SU-DHL-6 (cell line): ENCODE measurements at regions not wholly inside any gene's neighbourhood (a gene's known extent, or its start where the extent isn't known, plus 50 kb on each side); places are given as distances from the start of the nearest gene placed in this dataset.
"Not testable (repeated sequence)": the region's sequence is repeated elsewhere in the genome, so short reads cannot be mapped to it uniquely, and the experiment has no call there.

Experiments
- H2AFZ ChIP-seq: fragments of 200-600 bp; sonication (generic); 2 replicates; pipeline ENCODE4 v1.6.1; 2014; ENCODE audit warnings: low read depth, mild to moderate bottlenecking, moderate library complexity, mixed read lengths, antibody characterized with exemption, low read length; ENCODE audit not compliant: severe bottlenecking
- H3F3A ChIP-seq: fragments of 200-600 bp; shearing (Covaris generic); 2 replicates; pipeline ENCODE4 v1.6.0; 2016; ENCODE audit warnings: antibody characterized with exemption, mild to moderate bottlenecking; ENCODE audit not compliant: insufficient read depth
- H3K27ac ChIP-seq: fragments of 200-600 bp; sonication (generic); 2 replicates; pipeline ENCODE4 v1.5.1; 2016; ENCODE audit warnings: low read depth, mild to moderate bottlenecking, low read length, moderate library complexity, mixed read lengths
- H3K27me3 ChIP-seq: fragments of 200-600 bp; sonication (generic), shearing (Covaris generic); 2 replicates; pipeline ENCODE4 v1.6.0; 2014; ENCODE audit warnings: mild to moderate bottlenecking, low read length
- H3K36me3 ChIP-seq: fragments of 200-600 bp; sonication (generic); 2 replicates; pipeline ENCODE4 v1.6.1; 2014; ENCODE audit warnings: mild to moderate bottlenecking, low read length, mixed read lengths
- H3K4me2 ChIP-seq: fragments of 300-600, 200-600 bp; shearing (Covaris generic), sonication (generic); 2 replicates; pipeline ENCODE4 v1.6.0; 2014; ENCODE audit warnings: low read length, low read depth, mild to moderate bottlenecking; ENCODE audit not compliant: poor library complexity, severe bottlenecking
- H3K4me3 ChIP-seq: fragments of 200-600 bp; sonication (generic); 2 replicates; pipeline ENCODE4 v1.5.1; 2014; ENCODE audit warnings: antibody characterized with exemption, low read length, mild to moderate bottlenecking, mixed read lengths; ENCODE audit not compliant: insufficient read depth, poor library complexity, severe bottlenecking
- H3K79me2 ChIP-seq: fragments of 200-600 bp; sonication (generic); 2 replicates; pipeline ENCODE4 v1.6.1; 2014; ENCODE audit warnings: mild to moderate bottlenecking, low read length, moderate library complexity; ENCODE audit not compliant: insufficient read depth
- H3K9ac ChIP-seq: fragments of 200-600 bp; sonication (generic); 2 replicates; pipeline ENCODE4 v1.7.0; 2014; ENCODE audit warnings: mild to moderate bottlenecking, low read length
- H3K9me2 ChIP-seq: fragments of 200-600 bp; sonication (generic); replicated peaks from 2 replicates; pipeline ENCODE4 v1.6.1; 2014; ENCODE audit warnings: low read length; ENCODE audit not compliant: insufficient read depth
- H3K9me3 ChIP-seq: fragments of 200-600 bp; sonication (generic); 2 replicates; pipeline ENCODE4 v1.6.1; 2014; ENCODE audit warnings: low read length, mixed read lengths; ENCODE audit not compliant: insufficient read depth
- H4K20me1 ChIP-seq: fragments of 200-600 bp; sonication (generic); 2 replicates; pipeline ENCODE4 v1.6.1; 2014; ENCODE audit warnings: low read depth, mild to moderate bottlenecking, antibody characterized with exemption, low read length, moderate library complexity, mixed read lengths
- CTCF ChIP-seq: fragments of 200-600 bp; sonication (generic); IDR thresholded peaks from one replicate; pipeline ENCODE4 v1.5.1; 2017; ENCODE audit warnings: antibody characterized with exemption, mild to moderate bottlenecking, low read length, moderate library complexity; ENCODE audit not compliant: insufficient read depth, poor library complexity, severe bottlenecking
- EZH2phosphoT487 ChIP-seq: fragments of 200-600 bp; sonication (generic), shearing (Covaris generic); conservative IDR thresholded peaks from 2 replicates; pipeline ENCODE4 v1.6.1; 2018; ENCODE audit warnings: mild to moderate bottlenecking, antibody characterized with exemption, low read length, moderate library complexity, mixed read lengths

DNA sequence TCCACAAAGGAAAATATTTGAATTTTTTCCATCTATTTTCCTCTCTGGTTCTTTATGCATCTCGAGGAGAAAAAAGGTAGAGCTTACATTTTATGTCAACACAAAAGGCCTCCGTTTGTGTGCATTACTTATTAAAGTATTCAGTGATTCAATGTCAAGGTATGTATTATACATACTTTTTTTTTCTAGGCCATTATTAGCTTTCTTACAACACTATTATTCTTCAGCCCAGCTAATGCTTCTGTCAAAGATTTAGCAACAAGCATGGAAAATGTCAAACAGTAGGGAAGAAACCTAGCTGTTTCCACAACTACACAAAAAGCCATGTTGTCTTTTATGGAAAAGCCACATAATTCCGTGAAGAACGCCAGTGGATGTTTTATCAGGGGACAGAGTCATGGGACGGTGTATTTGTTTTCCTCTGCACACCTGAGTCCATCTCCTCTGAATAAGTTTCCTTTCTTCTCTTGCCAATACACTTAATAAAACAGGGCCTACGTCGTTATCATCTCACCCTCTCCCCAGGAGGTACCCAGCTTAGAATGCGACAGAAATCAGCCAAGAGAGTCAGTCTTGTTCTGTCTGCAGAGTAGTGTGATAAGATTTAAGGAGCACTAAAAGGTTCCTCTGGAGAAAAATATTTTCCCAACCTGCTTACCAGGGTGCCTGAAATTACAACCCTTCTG is 209.7 kb upstream of the AUTS2 start:
- H3K9me2 ChIP-seq: no peaks in the 10 kb centered on the region
- no peaks in the 10 kb centered on the region for H3K36me3 ChIP-seq
- no peak overlapping the region for H2AFZ ChIP-seq
- no peaks in the 10 kb centered on the region for H3K79me2 ChIP-seq
- TF ChIP-seq EZH2phosphoT487 (no peak), CTCF (no peak)
- H3K27me3 ChIP-seq: no peaks in the 10 kb centered on the region
- H3K9me3 ChIP-seq: no peaks in the 10 kb centered on the region
- H3K27ac ChIP-seq: no peak overlapping the region
- no peaks in the 10 kb centered on the region for H3F3A ChIP-seq
- no peak overlapping the region for H3K4me3 ChIP-seq
- no peaks in the 10 kb centered on the region for H4K20me1 ChIP-seq
- no peak overlapping the region for H3K4me2 ChIP-seq
- H3K9ac ChIP-seq: no peak overlapping the region

- Histone ChIP-seq H3F3A (no peaks in the 10 kb centered on the region), H3K9ac (no peak overlapping the region), H3K27ac (no peak overlapping the region), H3K9me3 (no peaks in the 10 kb centered on the region), H3K4me2 (no peak overlapping the region), H3K27me3 (no peaks in the 10 kb centered on the region), H3K79me2 (no peaks in the 10 kb centered on the region), H2AFZ (no peak overlapping the region), H4K20me1 (no peaks in the 10 kb centered on the region), H3K36me3 (no peaks in the 10 kb centered on the region), H3K4me3 (no peak overlapping the region), H3K9me2 (no peaks in the 10 kb centered on the region)
- no peak for TF ChIP-seq CTCF
- TF ChIP-seq EZH2phosphoT487: no peak
Measured at GRCh38 chr7:69389216-69389615, 209.1 kb upstream of the AUTS2 start.

- not testable (repeated sequence) for H2AFZ ChIP-seq
Measured at GRCh38 chr7:69393912-69394311, 204.4 kb upstream of the AUTS2 start.

GRCh38 chr7:69395061-69395714 is 203.1 kb upstream of the AUTS2 start:
- Histone ChIP-seq H3K9me3 (no peaks in the 10 kb centered on the region), H3K4me2 (no peak overlapping the region), H3K27me3 (no peaks in the 10 kb centered on the region), H3K79me2 (no peaks in the 10 kb centered on the region), H4K20me1 (no peaks in the 10 kb centered on the region), H2AFZ (no peak overlapping the region), H3K27ac (no peak overlapping the region), H3K36me3 (no peaks in the 10 kb centered on the region), H3K9me2 (no peaks in the 10 kb centered on the region), H3K9ac (no peak overlapping the region), H3F3A (no peaks in the 10 kb centered on the region), H3K4me3 (no peak overlapping the region)
- TF ChIP-seq EZH2phosphoT487: no peak
- no peak for TF ChIP-seq CTCF

More at GRCh38 chr7:69393912-69394311, 204.4 kb upstream of the AUTS2 start:
- not testable (repeated sequence) for H3K9me2 ChIP-seq, H3K9me3 ChIP-seq, H3K4me2 ChIP-seq, H3K79me2 ChIP-seq, H3K27ac ChIP-seq, H3K36me3 ChIP-seq, H3K4me3 ChIP-seq, H3F3A ChIP-seq, H4K20me1 ChIP-seq, H3K27me3 ChIP-seq, H3K9ac ChIP-seq
